Liver (tissue), 8 donors: ENCODE measurements at regions not wholly inside any gene's neighbourhood (a gene's known extent, or its start where the extent isn't known, plus 50 kb on each side); places are given as distances from the start of the nearest gene placed in this dataset.

ENCODE experiments used
- DNase-seq: peaks from one replicate; pipeline ENCODE4 v3.0.0-alpha.2; 2017; ENCODE audit warnings: low spot score
- H3K27ac ChIP-seq, 2 donors: one replicate each; pipeline ENCODE4 v1.7.0; 2013; ENCODE audit warnings: inconsistent platforms in 2 of 2, low read length in 2 of 2, control low read depth in 1 of 2, low read depth in 1 of 2, mild to moderate bottlenecking in 1 of 2
- H3K27me3 ChIP-seq, 4 donors: one replicate each; pipeline versions ENCODE4 v1.6.1 to v1.7.0; 2013; ENCODE audit warnings: low read length in 3 of 4, inconsistent platforms in 1 of 4, mild to moderate bottlenecking in 1 of 4, moderate library complexity in 1 of 4; ENCODE audit not compliant: control insufficient read depth in 4 of 4, insufficient read depth in 4 of 4
- H3K36me3 ChIP-seq, 4 donors: one replicate each; pipeline versions ENCODE4 v1.6.1 to v1.7.0; 2013; ENCODE audit warnings: low read length in 3 of 4, mild to moderate bottlenecking in 3 of 4, low read depth in 1 of 4, moderate library complexity in 1 of 4; ENCODE audit not compliant: control insufficient read depth in 4 of 4, insufficient read depth in 3 of 4
- H3K4me1 ChIP-seq, 4 donors: one replicate each; pipeline versions ENCODE4 v1.6.1 to v1.7.0; 2013; ENCODE audit warnings: low read length in 3 of 4, mild to moderate bottlenecking in 3 of 4, moderate library complexity in 1 of 4; ENCODE audit not compliant: control insufficient read depth in 4 of 4, insufficient read depth in 4 of 4
- H3K4me3 ChIP-seq, 3 donors: one replicate each; pipeline versions ENCODE4 v1.6.1 to v1.7.0; 2013; ENCODE audit warnings: low read length in 3 of 3, control low read depth in 1 of 3, low read depth in 1 of 3, mild to moderate bottlenecking in 1 of 3
- H3K9ac ChIP-seq, 2 donors: one replicate each; pipeline ENCODE4 v1.7.0; 2013; ENCODE audit warnings: low read length in 2 of 2, mild to moderate bottlenecking in 2 of 2, moderate library complexity in 2 of 2, control low read depth in 1 of 2, low read depth in 1 of 2
- H3K9me3 ChIP-seq, 4 donors: one replicate each; pipeline versions ENCODE4 v1.6.1 to v1.7.0; 2013; ENCODE audit warnings: low read length in 3 of 4; ENCODE audit not compliant: control insufficient read depth in 4 of 4
- GABPA ChIP-seq, 2 donors: IDR thresholded peaks in 1 of 2; conservative IDR thresholded peaks in 1 of 2; 2 replicates each; pipeline ENCODE4 v1.6.1; 2016; ENCODE audit warnings: antibody characterized with exemption in 2 of 2, mild to moderate bottlenecking in 1 of 2, moderate library complexity in 1 of 2
- HNF4A ChIP-seq, 2 donors: conservative IDR thresholded peaks; 2 replicates each; pipeline ENCODE4 v1.6.1; 2016; ENCODE audit warnings: antibody characterized with exemption in 2 of 2, mild to moderate bottlenecking in 2 of 2
- JUND ChIP-seq, 2 donors: IDR thresholded peaks; 2 replicates each; pipeline ENCODE4 v1.6.1; 2016; ENCODE audit warnings: antibody characterized with exemption in 2 of 2
- NR2F2 ChIP-seq: IDR thresholded peaks from 2 replicates; pipeline ENCODE4 v1.6.1; 2016; ENCODE audit warnings: antibody characterized with exemption
- RAD21 ChIP-seq, 2 donors: IDR thresholded peaks; 2 replicates each; pipeline ENCODE4 v1.6.1; 2016; ENCODE audit warnings: antibody characterized with exemption in 2 of 2, mild to moderate bottlenecking in 2 of 2
- TAF1 ChIP-seq: conservative IDR thresholded peaks from 2 replicates; pipeline ENCODE4 v1.6.1; 2016; ENCODE audit warnings: antibody characterized with exemption, mild to moderate bottlenecking
- whole genome bisulfite sequencing: extraction: QIAGEN DNeasy Blood & Tissue Kit; methylation state at CpG from one replicate; pipeline ENCODE4 v1.1.7; 2013; 5-methylcytosine and 5-hydroxymethylcytosine counted together
- TF ChIP-seq, protein P1 (sequence below): IDR thresholded peaks from 2 replicates; pipeline ENCODE4 v1.6.1; 2016; ENCODE audit warnings: antibody characterized with exemption, mild to moderate bottlenecking
- TF ChIP-seq, protein P2 (sequence below): fragments of 150-350 bp; IDR thresholded peaks from 2 replicates; pipeline ENCODE4 v1.5.1; 2017; ENCODE audit warnings: improper control_type of control experiment, low read depth, low read length; ENCODE audit not compliant: missing input control
- TF ChIP-seq, protein P3 (sequence below): IDR thresholded peaks from 2 replicates; pipeline ENCODE4 v1.6.1; 2016; ENCODE audit warnings: antibody characterized with exemption
- donor health status: healthy.
- donor health status: healthy.
- donor health status: healthy.
- donor health status: healthy.
- donor health status: healthy.

DNA sequence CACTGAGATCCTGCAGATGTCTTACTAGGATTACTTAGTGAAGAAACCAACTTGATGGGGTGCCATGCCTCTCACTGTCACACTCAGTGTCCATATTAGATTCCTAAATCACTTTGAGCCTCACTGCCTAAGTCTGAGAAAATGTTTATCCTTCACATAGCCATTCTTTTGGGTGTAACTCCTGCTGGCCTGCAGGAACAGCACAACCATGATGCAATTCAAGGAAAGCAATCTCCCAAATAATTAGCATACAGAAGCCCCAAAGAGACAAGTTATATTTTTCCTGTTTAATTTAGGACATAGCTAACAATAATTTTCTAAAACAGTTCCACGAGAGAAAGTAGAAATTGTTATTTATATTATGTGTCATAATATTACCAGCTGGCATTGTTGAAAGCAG lies 655.5 kb downstream of the KCNA4 start:
- peaks cover 0 to 2% (median 0%) of the 10 kb centered on the region in 4 donors for H3K27me3 ChIP-seq

DNA sequence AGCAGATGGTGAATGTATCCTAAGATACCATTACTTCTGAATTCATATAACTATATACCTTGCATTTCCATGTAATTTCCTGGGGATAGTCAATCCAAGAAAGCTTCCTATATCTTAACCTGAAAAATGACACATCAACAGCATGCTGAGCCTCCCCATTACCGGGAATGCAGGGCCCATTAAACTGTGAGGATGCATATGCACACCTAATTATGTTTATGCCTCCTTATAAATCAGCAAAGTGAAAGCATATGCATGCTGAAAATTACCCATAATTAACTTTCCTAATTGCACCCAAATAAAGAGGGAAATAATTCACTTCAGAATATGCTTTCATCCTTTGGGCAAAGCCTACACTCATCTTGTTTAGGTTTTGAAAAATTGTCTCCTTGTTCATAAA lies 663.0 kb downstream of the KCNA4 start:
- DNase-seq = no peak
- Histone ChIP-seq H3K9ac (no peak overlapping the region), H3K27ac (no peak overlapping the region), H3K27me3 (peaks cover 0 to 5% (median 0%) of the 10 kb centered on the region in 4 donors), H3K4me3 (no peak overlapping the region), H3K9me3 (no peaks in the 10 kb centered on the region), H3K36me3 (no peaks in the 10 kb centered on the region), H3K4me1 (no peaks in the 10 kb centered on the region)
- TF ChIP-seq, protein P1, sequence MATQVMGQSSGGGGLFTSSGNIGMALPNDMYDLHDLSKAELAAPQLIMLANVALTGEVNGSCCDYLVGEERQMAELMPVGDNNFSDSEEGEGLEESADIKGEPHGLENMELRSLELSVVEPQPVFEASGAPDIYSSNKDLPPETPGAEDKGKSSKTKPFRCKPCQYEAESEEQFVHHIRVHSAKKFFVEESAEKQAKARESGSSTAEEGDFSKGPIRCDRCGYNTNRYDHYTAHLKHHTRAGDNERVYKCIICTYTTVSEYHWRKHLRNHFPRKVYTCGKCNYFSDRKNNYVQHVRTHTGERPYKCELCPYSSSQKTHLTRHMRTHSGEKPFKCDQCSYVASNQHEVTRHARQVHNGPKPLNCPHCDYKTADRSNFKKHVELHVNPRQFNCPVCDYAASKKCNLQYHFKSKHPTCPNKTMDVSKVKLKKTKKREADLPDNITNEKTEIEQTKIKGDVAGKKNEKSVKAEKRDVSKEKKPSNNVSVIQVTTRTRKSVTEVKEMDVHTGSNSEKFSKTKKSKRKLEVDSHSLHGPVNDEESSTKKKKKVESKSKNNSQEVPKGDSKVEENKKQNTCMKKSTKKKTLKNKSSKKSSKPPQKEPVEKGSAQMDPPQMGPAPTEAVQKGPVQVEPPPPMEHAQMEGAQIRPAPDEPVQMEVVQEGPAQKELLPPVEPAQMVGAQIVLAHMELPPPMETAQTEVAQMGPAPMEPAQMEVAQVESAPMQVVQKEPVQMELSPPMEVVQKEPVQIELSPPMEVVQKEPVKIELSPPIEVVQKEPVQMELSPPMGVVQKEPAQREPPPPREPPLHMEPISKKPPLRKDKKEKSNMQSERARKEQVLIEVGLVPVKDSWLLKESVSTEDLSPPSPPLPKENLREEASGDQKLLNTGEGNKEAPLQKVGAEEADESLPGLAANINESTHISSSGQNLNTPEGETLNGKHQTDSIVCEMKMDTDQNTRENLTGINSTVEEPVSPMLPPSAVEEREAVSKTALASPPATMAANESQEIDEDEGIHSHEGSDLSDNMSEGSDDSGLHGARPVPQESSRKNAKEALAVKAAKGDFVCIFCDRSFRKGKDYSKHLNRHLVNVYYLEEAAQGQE = no peak
- TF ChIP-seq TAF1 (no peak), JUND (IDR thresholded peaks at IDR 0.05) (no peak), RAD21 (IDR thresholded peaks at IDR 0.05) (no peak)
- WGBS = 70% methylated on average over 1 of the region's 1 CpG

More for the DNA sequence above, 655.5 kb downstream of the KCNA4 start:
- H3K4me3 ChIP-seq = no peak overlapping the region
- 74% methylated on average over 1 of the region's 1 CpG for WGBS
- H3K4me1 ChIP-seq = no peaks in the 10 kb centered on the region
- no peak for DNase-seq
- no peak overlapping the region for H3K27ac ChIP-seq
- H3K9me3 ChIP-seq = no peaks in the 10 kb centered on the region
- no peaks in the 10 kb centered on the region for H3K36me3 ChIP-seq
- TF ChIP-seq, protein P1 = no peak
- TF ChIP-seq RAD21 (IDR thresholded peaks at IDR 0.05) = no peak
- no peak for TF ChIP-seq NR2F2
- TF ChIP-seq HNF4A (conservative IDR thresholded peaks at IDR 0.05) = no peak
- no peak for TF ChIP-seq JUND (IDR thresholded peaks at IDR 0.05)
- TF ChIP-seq, protein P2, sequence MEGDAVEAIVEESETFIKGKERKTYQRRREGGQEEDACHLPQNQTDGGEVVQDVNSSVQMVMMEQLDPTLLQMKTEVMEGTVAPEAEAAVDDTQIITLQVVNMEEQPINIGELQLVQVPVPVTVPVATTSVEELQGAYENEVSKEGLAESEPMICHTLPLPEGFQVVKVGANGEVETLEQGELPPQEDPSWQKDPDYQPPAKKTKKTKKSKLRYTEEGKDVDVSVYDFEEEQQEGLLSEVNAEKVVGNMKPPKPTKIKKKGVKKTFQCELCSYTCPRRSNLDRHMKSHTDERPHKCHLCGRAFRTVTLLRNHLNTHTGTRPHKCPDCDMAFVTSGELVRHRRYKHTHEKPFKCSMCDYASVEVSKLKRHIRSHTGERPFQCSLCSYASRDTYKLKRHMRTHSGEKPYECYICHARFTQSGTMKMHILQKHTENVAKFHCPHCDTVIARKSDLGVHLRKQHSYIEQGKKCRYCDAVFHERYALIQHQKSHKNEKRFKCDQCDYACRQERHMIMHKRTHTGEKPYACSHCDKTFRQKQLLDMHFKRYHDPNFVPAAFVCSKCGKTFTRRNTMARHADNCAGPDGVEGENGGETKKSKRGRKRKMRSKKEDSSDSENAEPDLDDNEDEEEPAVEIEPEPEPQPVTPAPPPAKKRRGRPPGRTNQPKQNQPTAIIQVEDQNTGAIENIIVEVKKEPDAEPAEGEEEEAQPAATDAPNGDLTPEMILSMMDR = no peak
- TF ChIP-seq GABPA (IDR thresholded peaks at IDR 0.05 in 1 of 2, conservative IDR thresholded peaks at IDR 0.05 in 1 of 2) = no peak
- TF ChIP-seq, protein P3, sequence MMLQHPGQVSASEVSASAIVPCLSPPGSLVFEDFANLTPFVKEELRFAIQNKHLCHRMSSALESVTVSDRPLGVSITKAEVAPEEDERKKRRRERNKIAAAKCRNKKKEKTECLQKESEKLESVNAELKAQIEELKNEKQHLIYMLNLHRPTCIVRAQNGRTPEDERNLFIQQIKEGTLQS = no peak
- no peak overlapping the region for H3K9ac ChIP-seq
